Suprapubic skin (tissue), 4 donors: ENCODE measurements at regions not wholly inside any gene's neighbourhood (a gene's known extent, or its start where the extent isn't known, plus 50 kb on each side); places are given as distances from the start of the nearest gene placed in this dataset.

Experiments used
- CTCF ChIP-seq, 2 donors: fragments of 200-600 bp in 1 of 2; fragments of 450-650 bp in 1 of 2; sonication (generic) in 1 of 2; IDR thresholded peaks; one replicate each; pipeline ENCODE4 v1.5.1; 2016 to 2019; ENCODE audit warnings: antibody characterized with exemption in 2 of 2, mild to moderate bottlenecking in 1 of 2, moderate library complexity in 1 of 2
- EP300 ChIP-seq: sonication (generic); formaldehyde crosslinking; IDR thresholded peaks from one replicate; pipeline ENCODE4 v1.6.1; 2017; ENCODE audit warnings: antibody characterized with exemption
- POLR2A ChIP-seq, 2 donors: fragments of 450-650 bp; IDR thresholded peaks; one replicate each; pipeline ENCODE4 v1.6.1; 2017; ENCODE audit warnings: antibody characterized with exemption in 2 of 2, mild to moderate bottlenecking in 2 of 2, moderate library complexity in 2 of 2
- POLR2AphosphoS5 ChIP-seq, 3 donors: sonication (generic); formaldehyde crosslinking; IDR thresholded peaks; one replicate each; pipeline ENCODE4 v1.6.1; 2017; ENCODE audit warnings: antibody characterized with exemption in 3 of 3

GRCh38 chr7:114100810-114101209, 182.0 kb upstream of the PPP1R3A start:
- TF ChIP-seq CTCF (IDR thresholded peaks at IDR 0.05) (no peak), POLR2AphosphoS5 (IDR thresholded peaks at IDR 0.05) (no peak), POLR2A (IDR thresholded peaks at IDR 0.05) (no peak), EP300 (no peak)
